GM23338 (cell line): ENCODE measurements at regions not wholly inside any gene's neighbourhood (a gene's known extent, or its start where the extent isn't known, plus 50 kb on each side); places are given as distances from the start of the nearest gene placed in this dataset.

Experiments
- CREB1 ChIP-seq: fragments of 250-450 bp; sonication (Bioruptor Pico); IDR thresholded peaks from 2 replicates; pipeline ENCODE4 v1.5.0; 2020; ENCODE audit warnings: low read depth, mild to moderate bottlenecking, moderate library complexity
- CTCF ChIP-seq, 2 experiments: fragments of 200-600 bp in 1 of 2; sonication (generic) in 1 of 2; conservative IDR thresholded peaks; 2 replicates each; pipeline versions ENCODE4 v1.5.1 to v1.6.1; 2016 to 2017; ENCODE audit warnings: antibody characterized with exemption in 2 of 2, low read depth in 2 of 2, mild to moderate bottlenecking in 2 of 2, moderate library complexity in 1 of 2
- JUNB ChIP-seq: IDR thresholded peaks from one replicate; pipeline ENCODE4 v1.6.1; 2016; ENCODE audit warnings: antibody characterized with exemption; ENCODE audit not compliant: unreplicated experiment
- TF ChIP-seq, protein P1 (sequence below): IDR thresholded peaks from one replicate; pipeline ENCODE4 v1.6.1; 2018; ENCODE audit warnings: antibody characterized with exemption; ENCODE audit not compliant: unreplicated experiment

DNA sequence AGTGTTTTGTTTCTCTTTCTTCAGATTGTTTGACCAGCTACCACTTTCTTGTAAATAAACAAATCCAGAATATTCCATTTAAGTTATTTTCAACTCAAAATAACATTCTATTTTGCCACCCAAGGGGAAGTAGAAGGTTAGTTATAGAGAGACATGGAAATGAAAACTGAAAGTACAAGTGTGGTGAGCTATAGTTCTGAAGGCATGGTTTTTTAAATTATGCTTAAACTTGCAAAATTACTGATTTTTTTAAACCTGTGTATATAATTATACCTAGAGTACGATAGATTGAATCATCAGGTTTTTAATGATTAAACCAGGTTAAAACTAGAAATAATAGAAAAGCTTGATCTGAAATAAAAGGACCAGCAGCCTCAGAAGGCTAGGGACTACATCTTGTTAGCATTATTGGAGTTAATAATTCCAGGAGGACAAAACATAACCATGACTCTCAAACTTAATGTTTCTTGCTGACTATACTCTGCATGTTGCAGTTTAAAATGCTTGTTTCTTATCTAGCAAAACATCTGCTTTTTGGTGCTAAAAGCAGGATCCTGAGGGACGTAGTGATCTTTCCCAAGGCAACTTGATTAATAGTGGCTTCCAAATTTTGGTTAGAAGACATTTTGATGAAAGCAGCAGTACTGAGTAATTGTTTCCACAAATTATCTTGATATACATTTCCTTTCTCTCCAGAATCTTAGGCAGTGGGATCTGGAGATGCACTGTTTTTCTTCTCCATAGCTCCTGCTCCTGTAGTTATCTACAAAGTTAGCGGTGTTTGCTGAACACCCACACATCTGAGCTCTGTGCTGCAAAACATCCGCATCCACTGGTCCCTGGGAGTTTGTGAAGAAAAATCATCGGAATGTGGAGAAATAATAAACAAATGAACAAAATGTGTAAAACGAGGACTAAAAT lies 327.2 kb upstream of the PKDCC start:
- TF ChIP-seq CTCF (conservative IDR thresholded peaks at IDR 0.05; ENCODE audit: low read depth in 2 of 2) (no peak), JUNB (no peak), CREB1 (CRISPR knock-in tag) (no peak)
- TF ChIP-seq, protein P1, sequence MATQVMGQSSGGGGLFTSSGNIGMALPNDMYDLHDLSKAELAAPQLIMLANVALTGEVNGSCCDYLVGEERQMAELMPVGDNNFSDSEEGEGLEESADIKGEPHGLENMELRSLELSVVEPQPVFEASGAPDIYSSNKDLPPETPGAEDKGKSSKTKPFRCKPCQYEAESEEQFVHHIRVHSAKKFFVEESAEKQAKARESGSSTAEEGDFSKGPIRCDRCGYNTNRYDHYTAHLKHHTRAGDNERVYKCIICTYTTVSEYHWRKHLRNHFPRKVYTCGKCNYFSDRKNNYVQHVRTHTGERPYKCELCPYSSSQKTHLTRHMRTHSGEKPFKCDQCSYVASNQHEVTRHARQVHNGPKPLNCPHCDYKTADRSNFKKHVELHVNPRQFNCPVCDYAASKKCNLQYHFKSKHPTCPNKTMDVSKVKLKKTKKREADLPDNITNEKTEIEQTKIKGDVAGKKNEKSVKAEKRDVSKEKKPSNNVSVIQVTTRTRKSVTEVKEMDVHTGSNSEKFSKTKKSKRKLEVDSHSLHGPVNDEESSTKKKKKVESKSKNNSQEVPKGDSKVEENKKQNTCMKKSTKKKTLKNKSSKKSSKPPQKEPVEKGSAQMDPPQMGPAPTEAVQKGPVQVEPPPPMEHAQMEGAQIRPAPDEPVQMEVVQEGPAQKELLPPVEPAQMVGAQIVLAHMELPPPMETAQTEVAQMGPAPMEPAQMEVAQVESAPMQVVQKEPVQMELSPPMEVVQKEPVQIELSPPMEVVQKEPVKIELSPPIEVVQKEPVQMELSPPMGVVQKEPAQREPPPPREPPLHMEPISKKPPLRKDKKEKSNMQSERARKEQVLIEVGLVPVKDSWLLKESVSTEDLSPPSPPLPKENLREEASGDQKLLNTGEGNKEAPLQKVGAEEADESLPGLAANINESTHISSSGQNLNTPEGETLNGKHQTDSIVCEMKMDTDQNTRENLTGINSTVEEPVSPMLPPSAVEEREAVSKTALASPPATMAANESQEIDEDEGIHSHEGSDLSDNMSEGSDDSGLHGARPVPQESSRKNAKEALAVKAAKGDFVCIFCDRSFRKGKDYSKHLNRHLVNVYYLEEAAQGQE: no peak
